Umbilical cord (tissue), 1 donor: ENCODE measurements at regions not wholly inside any gene's neighbourhood (a gene's known extent, or its start where the extent isn't known, plus 50 kb on each side); places are given as distances from the start of the nearest gene placed in this dataset.
A peak's percentile ranks its signal among the peaks of the same experiment; 100 is the strongest.
"Not testable (repeated sequence)": the region's sequence is repeated elsewhere in the genome, so short reads cannot be mapped to it uniquely, and the experiment has no call there.

ENCODE experiments used
- DNase-seq: peaks from one replicate; pipeline ENCODE4 v3.0.0-alpha.2; 2015; ENCODE audit warnings: low spot score

- no peak for DNase-seq
These were observed 160.1 kb upstream of the DAP start for GRCh38 chr5:10921160-10921559.

DNA sequence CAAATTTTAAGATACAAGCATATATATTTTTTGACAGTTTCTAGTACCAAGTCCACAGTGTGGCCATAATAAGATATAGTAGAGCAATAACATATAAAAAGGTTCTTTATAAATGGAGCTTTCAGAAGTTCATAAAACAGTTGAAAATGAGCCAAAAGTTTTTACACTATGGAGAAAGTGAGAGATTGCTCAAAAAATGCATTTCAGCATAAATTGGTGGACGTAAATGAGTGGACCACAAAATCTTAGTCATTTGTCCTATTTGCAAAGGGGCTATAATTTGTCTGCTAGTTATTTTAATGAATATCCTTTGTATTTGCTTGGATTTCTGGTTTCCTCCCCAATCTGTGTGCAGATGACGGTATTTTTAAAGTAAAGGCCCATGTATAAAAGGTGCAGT, 159.4 kb upstream of the DAP start:
- DNase-seq = no peak

DNA sequence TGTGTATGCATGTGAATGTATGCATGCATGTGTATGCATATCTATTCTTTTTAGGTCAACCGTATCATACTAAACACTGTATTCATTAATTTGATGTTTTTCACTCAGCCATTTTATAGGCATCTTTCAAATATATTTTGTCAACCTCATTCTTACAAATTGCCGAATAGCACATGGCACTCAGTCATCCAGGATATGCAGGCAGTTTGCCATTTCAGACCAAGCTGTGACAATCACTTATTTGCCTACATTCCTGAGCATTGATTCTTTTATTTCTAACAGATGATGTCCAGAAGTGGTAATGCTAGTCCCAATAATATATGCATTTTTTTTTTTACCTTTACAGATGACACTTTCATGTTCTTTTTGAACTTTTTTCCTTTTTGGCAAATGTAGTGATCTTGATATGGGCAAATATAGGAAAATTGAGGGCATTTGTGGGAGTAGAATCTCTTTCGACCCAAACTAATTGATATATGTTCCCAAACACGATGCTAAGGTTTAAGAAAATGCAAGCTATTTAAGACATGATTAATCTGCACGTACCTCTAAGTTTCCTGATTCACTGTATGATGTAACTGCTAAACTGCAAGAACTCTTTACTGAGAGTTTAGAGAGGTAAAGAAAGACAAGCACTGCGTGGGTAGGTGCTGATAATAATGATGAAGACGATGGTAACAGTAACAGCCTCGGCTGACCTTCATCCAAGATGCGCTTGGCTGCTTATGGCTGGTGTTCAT, 153.9 kb upstream of the DAP start:
- no peak for DNase-seq

DNA sequence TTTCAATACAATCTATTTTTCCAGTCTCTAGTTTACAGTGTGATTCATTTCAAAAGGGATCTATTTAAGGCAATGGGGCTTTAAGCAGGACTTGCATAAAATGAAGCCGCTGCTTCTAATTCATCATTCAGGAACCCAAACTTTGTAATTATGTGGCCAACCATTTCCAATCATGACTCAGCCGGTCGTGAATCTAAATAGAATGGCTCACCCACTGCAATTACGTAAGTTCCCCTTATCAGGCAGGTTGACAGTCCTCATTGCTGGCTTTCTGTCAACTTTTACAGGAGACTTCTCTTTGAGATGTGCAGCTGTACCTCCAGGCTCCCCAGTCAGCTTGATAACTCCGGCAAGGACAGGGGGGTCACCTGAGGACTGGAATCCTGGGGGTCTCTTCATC, 152.8 kb upstream of the DAP start:
- peak; percentile 27 for DNase-seq

- DNase-seq = no peak
These were observed 152.3 kb upstream of the DAP start for GRCh38 chr5:10913181-10913810.

DNA sequence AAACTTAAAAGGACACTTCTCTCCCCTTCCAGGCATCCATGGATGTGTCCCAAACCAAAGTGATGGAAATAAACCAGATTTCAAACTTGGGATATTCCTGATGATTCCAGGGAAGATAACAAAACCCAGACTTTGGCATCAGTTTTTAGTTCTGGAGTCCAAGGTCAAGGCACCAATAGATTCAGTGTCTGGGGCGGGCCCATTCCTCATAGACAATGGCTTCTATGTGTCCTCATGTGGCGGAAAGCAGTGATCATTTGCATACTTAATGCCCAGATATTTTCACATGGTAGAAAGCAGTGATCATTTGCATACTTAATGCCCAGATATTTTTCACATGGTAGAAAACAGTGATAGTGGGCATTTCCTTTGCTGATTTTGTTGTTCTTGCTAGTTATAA, 151.4 kb upstream of the DAP start:
- no peak for DNase-seq

- DNase-seq = no peak
These were observed 149.2 kb upstream of the DAP start for GRCh38 chr5:10910261-10910660.

DNA sequence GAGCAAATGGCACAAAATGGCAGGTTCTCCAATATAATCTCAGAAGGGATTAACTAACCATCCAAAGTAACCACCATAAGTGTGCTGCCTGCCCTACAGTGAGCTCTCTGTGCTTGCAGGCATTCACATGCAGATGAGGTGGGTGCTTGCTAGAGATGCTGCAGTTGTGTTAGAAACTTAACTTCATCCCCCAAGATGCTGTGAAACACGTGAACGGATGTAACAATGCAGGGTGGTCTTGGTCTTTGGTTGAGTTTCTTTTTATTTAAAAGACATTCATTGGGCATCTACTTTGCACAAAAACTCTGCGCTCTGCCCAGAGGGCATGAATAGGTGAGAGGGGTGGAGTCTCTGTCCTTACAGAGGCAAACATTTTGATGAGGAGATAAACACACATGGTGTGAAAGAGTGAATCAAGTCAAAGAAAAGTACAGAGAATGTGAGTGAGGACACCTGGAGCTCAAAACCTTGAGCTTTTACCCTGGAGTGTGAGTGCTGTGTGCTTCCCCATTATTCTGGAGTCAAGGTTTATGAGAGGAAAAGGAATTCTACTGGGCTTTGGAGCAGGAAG, 143.9 kb upstream of the DAP start:
- no peak for DNase-seq

- no peak for DNase-seq
These were observed 142.9 kb upstream of the DAP start for GRCh38 chr5:10903786-10904560.

- DNase-seq = no peak
These were observed 141.1 kb upstream of the DAP start for GRCh38 chr5:10902145-10902544.

DNA sequence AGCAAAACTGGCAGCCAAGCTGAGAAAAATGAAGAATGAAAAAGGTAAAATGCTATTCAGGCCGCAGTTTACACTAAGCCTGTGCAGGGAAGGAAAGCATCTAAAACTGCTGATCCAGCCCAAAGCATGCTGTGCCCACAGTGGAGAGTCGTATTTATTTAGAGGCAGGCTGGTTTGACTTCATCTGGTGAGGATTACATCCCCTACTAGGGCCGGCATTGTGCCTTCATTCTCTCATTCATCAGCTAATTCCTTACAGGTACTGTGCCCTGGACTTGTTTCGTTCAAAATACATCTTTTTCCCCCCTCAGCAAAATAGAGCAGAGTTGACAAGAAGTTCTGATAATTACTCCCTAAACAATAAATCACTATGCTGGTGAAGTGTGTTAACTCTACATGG, 137.5 kb upstream of the DAP start:
- no peak for DNase-seq

DNA sequence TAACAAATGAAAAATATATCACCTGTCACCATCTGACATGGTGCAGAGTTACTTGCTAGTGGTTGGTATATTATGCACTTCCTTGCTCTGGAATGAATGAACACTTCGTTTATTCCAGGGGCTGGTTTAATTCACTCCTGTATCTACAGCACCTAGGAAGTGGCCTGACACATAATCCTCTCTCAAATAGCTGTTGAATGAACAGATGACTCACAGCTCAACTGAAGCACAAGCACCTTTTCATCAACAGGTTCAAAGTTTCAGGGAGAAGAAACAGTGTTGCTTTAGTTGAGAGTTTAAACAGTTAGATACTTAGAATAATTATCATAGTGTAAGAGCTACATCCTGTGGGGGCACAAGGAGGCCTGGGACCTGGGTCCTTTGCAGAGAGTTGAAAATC, 135.0 kb upstream of the DAP start:
- DNase-seq = no peak

DNA sequence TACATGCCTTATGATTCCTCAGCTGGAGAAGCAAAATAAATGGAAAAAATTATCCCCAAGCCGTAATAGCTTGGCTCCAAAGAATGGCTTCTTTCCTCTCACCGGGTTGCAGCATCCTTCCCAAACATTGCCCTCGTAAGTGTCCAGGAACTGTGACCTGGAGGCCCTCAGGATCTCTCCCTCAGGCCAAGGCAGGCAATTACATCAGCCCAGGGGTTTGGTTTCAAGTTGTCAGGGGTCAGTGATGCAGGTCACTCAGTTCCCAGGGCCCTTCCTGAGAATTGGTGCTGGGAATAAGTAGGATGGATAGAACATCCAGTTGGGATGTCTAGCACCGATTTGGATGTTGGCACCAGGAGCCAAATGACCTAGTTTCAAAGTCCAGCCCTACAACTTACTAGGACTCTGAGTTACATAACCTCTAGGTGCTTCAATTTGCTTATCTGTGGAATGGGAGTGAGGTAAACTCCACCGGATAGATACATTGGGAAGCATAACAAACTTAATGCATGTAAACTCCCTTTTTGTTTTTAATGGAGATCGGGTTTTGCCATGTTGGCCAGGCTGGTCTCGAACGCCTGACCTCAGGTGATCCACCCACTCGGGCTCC, 133.5 kb upstream of the DAP start:
- DNase-seq = no peak

- no peak for DNase-seq
These were observed 131.8 kb upstream of the DAP start for GRCh38 chr5:10892911-10893215.

DNA sequence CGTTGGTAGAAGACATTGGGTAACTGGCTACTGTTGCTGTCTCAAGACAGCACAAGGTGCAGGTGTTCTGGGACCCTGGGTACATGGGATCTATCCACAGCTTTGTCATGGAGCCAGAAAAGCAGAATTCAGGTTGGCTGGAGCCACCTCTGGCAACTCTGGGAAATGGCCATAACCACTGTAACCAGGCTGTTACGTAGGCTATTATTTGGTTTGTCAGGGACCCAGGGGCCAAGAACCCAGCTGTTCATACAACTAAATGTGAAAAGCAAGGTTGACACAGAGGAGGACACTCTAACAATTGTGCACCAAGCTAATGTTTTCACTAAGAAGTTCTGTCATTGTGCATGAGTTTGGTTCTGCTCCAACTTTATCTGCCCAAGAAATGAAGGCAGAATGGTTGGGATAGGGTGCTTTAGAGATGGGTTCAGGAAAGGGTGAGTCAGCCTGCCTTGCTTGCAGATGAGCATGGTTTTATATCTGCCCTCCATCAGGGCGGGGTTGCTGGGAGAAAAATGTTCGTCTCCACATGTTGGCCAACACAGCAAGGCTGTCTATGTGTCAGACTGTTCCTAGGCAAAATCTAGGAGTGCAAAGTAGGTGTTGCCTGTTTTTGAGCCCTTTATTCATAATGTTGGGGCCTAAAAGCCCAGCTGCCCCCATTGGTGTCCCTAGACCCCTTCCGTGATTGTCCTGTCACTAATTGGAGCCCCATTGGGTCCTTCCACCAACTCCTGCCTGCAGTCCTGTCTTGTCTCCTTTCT, 131.3 kb upstream of the DAP start:
- DNase-seq = no peak

- DNase-seq = no peak
These were observed 130.2 kb upstream of the DAP start for GRCh38 chr5:10891193-10891592.

DNA sequence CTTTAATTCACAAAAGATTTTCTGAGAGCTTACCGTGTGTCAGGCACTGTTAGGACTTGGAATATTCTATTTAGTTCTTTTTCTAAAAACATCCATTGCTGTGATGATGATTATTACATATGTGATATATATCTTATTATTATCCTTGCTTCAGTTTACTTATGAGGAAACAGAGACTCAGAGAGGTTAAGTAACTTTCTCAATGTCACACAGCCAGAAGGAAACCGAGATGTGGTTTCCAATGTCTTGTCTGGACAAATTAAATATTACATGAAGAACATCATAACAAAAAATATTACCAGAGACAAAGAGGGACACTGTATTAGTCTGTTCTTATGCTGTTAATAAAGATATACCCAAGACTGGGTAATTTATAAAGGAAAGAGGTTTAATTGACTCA, 125.5 kb upstream of the DAP start:
- no peak for DNase-seq

GRCh38 chr5:10885026-10885425, 124.0 kb upstream of the DAP start:
- DNase-seq = no peak

DNA sequence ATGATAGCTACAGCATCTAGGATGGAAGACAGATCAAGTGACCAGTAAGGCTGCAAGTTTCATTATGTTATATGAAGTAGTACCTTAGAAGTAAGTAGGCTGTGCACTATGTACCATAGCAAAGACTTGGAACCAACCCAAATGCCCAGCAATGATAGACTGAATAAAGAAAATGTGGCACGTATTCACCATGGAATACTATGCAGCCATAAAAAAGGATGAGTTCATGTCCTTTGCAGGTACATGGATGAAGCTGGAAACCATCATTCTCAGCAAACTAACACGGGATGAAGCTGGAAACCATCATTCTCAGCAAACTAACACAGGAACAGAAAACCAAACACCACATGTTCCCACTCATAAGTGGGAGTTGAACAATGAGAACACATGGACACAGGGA, 122.9 kb upstream of the DAP start:
- DNase-seq = not testable (repeated sequence)

DNA sequence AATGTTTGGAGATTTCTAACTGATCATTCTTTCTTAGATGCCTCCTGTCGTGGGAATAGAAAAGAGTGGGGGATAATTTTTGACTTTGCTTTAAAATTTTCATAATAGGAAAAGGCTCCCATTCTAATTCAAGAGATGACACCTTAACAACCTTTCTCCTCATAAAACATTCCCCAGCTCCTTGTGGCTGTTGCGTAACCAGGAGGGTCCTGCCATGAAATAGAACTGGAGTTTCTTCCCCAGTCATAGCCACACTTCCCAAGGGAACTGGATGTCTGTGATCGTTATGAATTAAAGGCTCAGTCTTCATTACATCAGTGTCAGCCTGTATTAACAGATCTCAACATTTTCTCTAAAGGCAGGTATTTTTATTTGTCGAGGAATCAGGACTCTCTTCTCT, 119.9 kb upstream of the DAP start:
- no peak for DNase-seq

DNA sequence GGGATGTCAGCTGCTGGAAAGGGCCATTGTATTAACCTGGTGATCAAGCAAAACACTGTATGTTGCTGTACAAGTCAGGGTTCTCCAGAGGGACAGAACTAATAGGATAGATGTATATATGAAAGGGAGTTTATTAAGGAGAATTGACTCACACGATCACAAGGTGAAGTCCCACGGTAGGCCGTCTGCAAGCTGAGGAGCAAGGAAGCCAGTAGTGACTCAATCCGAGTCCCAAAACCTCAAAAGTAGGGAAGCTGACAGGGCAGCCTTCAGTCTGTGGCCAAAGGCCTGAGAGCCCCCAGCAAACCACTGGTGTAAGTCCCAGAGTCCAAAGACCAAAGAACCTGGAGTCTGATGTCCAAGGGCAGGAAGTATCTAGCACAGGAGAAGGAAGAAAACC, 116.0 kb upstream of the DAP start:
- DNase-seq = not testable (repeated sequence)
